Left colon (tissue), 2 donors: ENCODE measurements at regions not wholly inside any gene's neighbourhood (a gene's known extent, or its start where the extent isn't known, plus 50 kb on each side); places are given as distances from the start of the nearest gene placed in this dataset.
"Not testable (repeated sequence)": the region's sequence is repeated elsewhere in the genome, so short reads cannot be mapped to it uniquely, and the experiment has no call there.

Experiments
- ATAC-seq: fragments of 200-7000 bp; cut with Tn5 transposase; one replicate; pipeline ENCODE4 v1.9.1; 2020; ENCODE audit warnings: mild to moderate bottlenecking, moderate library complexity
- DNase-seq, 2 donors: peaks; one replicate each; pipeline ENCODE4 v3.0.0-alpha.2; 2020
- intact Hi-C, 2 donors: fragments of 100-400 bp; cut with DNase I in 1 of 2; cut with micrococcal nuclease in 1 of 2; formaldehyde crosslinking; loops; one replicate each; pipeline versions ENCODE4 v1.11.2 to v1.14.0; 2022; cut with DNase I, micrococcal nuclease
- donor health status: DM: no; HTN: no; CAD: no.
- donor health status: DM: yes; HTN: yes; CAD: no.

DNA sequence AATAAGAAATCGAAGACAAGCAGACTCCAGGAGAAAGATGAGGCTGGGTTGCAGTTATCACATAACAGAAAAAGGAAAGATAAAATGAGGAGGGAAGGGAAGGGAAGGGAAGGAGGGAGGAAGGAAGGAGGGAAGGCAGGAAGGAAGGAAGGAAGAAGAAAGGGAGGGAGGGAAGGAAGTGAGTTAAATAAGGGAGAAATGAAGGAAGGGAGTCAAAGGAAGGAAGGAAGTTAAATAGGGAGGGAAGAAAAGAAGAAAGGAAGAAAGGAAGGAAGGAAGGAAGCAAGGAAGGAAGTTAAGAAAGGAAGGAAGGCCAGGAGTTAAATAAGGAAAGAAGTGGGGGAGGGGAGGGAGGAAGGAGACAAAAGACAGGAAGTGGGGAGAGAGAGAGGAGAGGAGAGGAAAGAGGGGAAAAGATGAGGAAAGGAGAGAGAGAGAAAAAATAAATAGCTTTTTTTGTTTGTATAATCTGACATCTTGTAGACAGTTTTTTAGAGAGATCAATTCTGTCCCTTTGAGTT, 679.6 kb downstream of the HS3ST4 start:
- DNase-seq (no peak), ATAC-seq (no peak)
- intact Hi-C loops = no loop called here

- intact Hi-C loops = no loop called here
- DNase-seq (no peak), ATAC-seq (no peak)
These were observed 682.6 kb downstream of the HS3ST4 start for GRCh38 chr16:26374279-26374925.

- no peak for DNase-seq
- no peak for ATAC-seq
- intact Hi-C loops = no loop called here
These were observed 684.1 kb upstream of the C16orf82 start for GRCh38 chr16:26382586-26382985.

DNA sequence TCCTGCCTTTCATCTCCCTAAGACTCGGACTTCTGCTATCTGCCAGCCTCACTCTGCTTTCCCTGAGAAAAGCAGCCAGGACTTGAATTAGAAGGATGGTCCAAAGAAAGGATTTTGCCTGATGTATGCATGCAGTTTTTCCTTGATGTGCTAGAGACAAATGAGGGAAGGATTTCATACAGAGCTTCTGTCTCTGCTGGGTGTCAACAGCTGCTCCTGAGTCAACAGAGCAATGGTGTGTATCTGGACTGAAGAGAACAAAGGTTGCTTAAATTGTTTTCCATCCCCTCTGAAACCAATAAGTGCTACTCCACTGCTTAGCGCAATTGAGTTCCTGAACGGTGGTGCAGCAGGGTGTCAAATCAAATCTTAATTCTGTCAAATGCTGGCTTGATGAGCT, 680.6 kb upstream of the C16orf82 start:
- ATAC-seq (no peak), DNase-seq (no peak)
- intact Hi-C loops = no loop called here

GRCh38 chr16:26391833-26392232, 674.9 kb upstream of the C16orf82 start:
- intact Hi-C loops = no loop called here
- DNase-seq (no peak), ATAC-seq (no peak)

DNA sequence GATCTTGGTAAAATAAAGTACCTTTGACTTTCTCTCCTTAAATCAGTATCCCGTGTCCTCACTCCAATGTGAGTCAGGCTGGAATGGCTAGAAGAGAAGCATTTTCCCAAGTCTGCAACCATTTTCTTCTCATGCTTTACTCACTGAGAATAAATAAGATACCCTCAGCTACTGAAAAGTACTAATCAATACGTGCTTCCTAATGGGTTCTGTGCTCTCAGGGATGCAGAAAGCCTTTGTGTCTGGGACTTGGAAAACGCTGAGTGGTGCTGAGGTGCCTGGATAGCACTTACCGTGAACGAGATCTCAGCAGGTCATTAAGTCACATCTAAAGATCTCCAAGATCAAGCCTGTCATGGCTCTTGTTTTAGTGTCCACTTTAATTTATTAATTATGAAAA, 672.3 kb upstream of the C16orf82 start:
- DNase-seq (no peak), ATAC-seq (no peak)
- intact Hi-C loops = no loop called here

- no peak for DNase-seq
- intact Hi-C loops = no loop called here
- no peak for ATAC-seq
These were observed 671.0 kb upstream of the C16orf82 start for GRCh38 chr16:26395700-26396099.

DNA sequence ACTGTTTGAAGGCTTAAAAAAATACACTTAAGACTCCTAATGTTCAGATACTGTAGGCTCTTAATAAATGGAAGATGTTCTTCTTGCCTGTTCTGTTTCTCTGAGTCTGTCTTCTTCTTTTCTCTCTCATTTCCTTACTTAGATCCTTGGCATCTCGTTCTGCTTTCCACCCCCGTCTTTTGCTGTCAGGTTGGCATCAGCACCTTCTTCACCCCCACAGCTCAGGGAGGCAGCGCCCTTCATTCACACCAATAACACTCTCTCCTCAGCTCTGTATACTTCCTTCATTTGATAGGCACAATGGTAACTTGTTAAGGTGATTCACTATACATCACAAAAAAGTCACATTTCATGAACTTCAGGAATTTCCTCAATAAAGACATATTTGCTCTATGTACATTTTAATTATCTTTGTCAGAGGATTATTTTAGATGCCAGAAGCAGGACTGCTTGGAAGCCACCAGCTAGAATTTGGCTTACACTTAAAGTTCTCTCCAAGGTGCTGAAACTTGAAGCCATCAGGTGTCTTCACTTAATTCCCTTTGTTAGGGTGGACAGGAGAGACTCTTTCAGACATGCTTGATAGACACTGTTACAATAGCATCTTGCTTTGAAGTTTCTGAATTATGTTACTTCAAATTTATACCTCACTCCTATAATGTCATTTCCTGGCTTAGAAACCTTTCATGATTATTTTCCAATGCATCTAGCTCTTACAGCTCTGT, 670.1 kb upstream of the C16orf82 start:
- ATAC-seq (no peak), DNase-seq (no peak)
- intact Hi-C loops = no loop called here

DNA sequence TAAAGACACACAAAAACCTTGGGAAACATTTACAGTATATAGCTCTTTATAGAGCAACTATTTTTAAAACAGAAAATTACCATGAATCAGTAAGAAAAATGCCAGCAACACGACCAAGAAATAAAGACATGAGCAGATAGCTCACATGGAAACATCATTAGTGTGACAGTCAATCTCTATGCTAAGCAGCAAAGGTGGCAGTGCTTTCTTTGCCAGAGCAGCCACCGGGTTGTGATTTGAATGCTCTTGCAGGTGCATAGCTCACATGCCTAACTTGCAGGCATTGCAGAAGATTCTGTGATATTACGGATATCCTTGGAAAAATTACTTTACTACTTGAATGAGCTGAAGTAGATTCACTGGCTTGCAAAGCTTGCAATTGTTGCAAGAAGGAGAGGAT, 652.9 kb upstream of the C16orf82 start:
- DNase-seq (no peak), ATAC-seq (no peak)
- intact Hi-C loops = no loop called here

GRCh38 chr16:26419458-26419857, 647.3 kb upstream of the C16orf82 start:
- intact Hi-C loops, DNase-seq, ATAC-seq: not testable (repeated sequence)

DNA sequence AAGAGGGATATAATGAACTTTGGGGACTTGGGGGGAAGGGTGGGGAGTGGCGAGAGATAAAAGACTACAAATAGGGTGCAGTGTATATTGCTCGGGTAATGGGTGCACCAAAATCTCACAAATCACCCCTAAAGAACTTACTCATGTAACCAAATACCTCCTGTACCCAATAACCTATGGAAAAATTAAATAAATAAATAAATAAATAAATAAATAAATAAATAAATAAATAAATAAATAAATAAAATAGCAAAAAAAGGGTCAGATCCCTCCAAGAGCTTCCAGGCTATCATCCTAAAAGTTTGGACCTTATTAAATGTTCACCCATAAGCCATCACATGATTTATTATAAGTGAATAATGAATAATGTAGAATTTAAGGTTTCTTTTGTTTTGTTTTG, 636.1 kb upstream of the C16orf82 start:
- intact Hi-C loops = no loop called here
- ATAC-seq = no peak
- DNase-seq = no peak

GRCh38 chr16:26433807-26434206, 632.9 kb upstream of the C16orf82 start:
- ATAC-seq (no peak), DNase-seq (no peak)
- intact Hi-C loops = no loop called here

GRCh38 chr16:26441178-26441577, 625.5 kb upstream of the C16orf82 start:
- intact Hi-C loops = no loop called here
- DNase-seq (no peak), ATAC-seq (no peak)

DNA sequence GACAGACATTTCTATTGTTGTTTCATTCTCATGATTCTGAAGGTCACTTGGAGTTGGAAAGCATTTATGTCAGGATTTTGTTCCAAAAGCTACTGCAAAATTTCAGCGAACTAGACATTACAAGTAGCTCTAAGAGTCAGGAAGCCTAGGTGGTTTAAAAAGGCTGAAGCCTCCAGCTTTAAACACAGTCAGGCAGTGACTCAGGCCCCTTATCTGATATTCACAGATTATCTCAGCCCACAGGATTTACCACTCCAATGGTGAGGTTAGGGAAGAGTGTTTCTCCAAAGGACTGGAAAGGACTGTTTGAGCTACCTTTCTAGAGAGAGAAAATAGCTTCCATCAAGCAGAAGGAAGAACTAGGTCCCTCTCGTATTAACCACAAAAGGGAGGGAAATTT, 624.4 kb upstream of the C16orf82 start:
- intact Hi-C loops = no loop called here
- ATAC-seq (no peak), DNase-seq (no peak)

DNA sequence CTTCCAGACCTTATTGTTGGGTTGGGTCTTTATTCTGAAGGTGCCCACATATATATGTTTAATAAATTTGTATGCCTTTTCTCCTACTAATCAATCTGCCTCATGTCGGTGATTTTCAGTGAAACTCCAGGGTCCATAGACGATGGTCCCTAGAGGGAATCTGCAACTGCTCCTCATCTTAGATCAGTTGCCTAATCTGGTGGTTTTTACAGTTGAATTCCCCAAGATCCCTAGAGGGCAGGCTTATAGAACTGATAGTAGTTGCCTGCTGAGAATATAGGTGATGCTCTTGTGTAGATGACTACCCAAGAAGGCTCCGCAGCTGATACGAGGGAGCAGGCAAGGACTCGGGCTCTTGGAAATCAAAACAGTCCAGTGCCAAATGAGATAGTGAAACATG, 619.2 kb upstream of the C16orf82 start:
- ATAC-seq = no peak

DNA sequence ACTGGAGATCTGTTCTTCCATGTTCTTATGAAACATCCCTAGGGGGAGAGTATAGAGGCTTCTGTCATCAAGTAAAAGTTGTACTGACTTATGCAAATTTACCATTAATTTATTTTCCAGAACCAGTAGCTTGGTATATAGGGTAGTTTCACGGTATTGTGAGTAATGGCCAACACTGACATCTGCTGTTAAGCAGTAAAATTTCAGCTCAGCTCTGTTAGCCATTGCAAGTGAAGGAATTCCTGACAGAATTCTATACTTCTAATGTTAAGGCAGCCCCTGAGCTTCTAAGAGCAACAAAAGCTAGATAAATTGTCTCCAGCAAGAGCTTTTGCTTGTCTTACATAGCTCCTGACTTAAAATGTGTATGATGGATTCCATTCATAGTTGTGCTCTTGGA, 613.5 kb upstream of the C16orf82 start:
- DNase-seq (no peak), ATAC-seq (no peak)
- intact Hi-C loops = no loop called here

More for the DNA sequence above, 619.2 kb upstream of the C16orf82 start:
- no peak for DNase-seq
- intact Hi-C loops = no loop called here

- no peak for ATAC-seq
These were observed 612.6 kb upstream of the C16orf82 start for GRCh38 chr16:26454102-26454501.

DNA sequence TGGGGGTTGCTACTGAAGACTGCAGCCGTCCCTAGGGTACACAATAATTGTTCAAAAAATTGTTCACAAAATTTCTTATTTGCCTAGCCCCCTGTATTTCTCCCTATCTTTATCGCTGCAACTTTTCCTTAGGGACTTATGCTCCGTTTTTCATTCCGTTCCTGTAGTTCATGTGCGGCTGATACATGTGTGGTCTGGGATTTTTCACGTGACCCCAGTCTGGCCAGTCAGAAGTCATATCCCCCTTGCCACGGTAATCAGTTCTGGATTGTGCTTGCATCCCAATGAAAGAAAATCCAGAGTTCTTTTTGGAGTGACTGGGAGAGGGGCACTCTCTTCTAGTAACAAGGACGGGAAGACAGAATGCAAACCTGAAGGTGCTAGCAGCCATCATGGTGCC, 610.7 kb upstream of the C16orf82 start:
- intact Hi-C loops = no loop called here
- no peak for ATAC-seq
- no peak for DNase-seq

More at GRCh38 chr16:26454102-26454501, 612.6 kb upstream of the C16orf82 start:
- intact Hi-C loops = no loop called here
- no peak for DNase-seq

DNA sequence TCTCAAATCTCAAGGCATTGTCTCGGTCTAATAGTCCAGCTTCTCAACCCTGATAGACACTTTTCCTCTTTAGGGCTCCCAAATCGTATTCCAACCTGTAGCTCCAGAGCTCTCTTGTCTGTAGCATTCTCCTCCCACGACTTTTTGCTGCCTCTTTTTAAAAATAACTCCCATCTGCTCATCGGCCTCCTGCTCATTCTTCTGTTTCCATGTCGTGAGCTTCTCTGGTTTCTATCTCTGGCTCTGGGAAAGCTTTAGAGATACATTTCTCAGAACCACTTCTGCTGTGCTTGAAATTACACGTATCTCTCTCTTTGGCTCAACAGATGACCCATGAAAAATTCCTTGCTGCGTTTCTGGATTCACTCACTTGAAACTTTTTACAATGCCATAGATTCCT, 609.6 kb upstream of the C16orf82 start:
- DNase-seq (no peak), ATAC-seq (no peak)
- intact Hi-C loops = no loop called here

GRCh38 chr16:26457882-26458281, 608.8 kb upstream of the C16orf82 start:
- no peak for DNase-seq
- intact Hi-C loops = no loop called here
- ATAC-seq = no peak
